OCI-M2 (cell line): ENCODE measurements at regions not wholly inside any gene's neighbourhood (a gene's known extent, or its start where the extent isn't known, plus 50 kb on each side); places are given as distances from the start of the nearest gene placed in this dataset.

Experiments used
- DNase-seq: peaks from one replicate; lab custom pipeline; 2025; ENCODE audit not compliant: unreplicated experiment; lab: John Stamatoyannopoulos, UW

GRCh38 chr2:7207631-7208030 is 290.4 kb downstream of the RNF144A start:
- no peak for DNase-seq

GRCh38 chr2:7209757-7210555 is 292.7 kb downstream of the RNF144A start:
- DNase-seq: no peak

- no peak for DNase-seq
Measured at GRCh38 chr2:7210712-7211111, 293.5 kb downstream of the RNF144A start.

GRCh38 chr2:7225848-7226247 is 308.6 kb downstream of the RNF144A start:
- no peak for DNase-seq

- no peak for DNase-seq
Measured at GRCh38 chr2:7226501-7226900, 309.3 kb downstream of the RNF144A start.

- DNase-seq: no peak
Measured at GRCh38 chr2:7233126-7233525, 315.9 kb downstream of the RNF144A start.

GRCh38 chr2:7237466-7237865 is 320.3 kb downstream of the RNF144A start:
- DNase-seq: no peak

- DNase-seq: no peak
Measured at GRCh38 chr2:7239078-7239477, 321.9 kb downstream of the RNF144A start.

GRCh38 chr2:7241041-7241745 is 324.0 kb downstream of the RNF144A start:
- no peak for DNase-seq

- DNase-seq: no peak
Measured at GRCh38 chr2:7242189-7242867, 325.1 kb downstream of the RNF144A start.

- no peak for DNase-seq
Measured at GRCh38 chr2:7243276-7243675, 326.1 kb downstream of the RNF144A start.

- no peak for DNase-seq
Measured at GRCh38 chr2:7256377-7256776, 339.2 kb downstream of the RNF144A start.

- DNase-seq: no peak
Measured at GRCh38 chr2:7262727-7263126, 345.5 kb downstream of the RNF144A start.

GRCh38 chr2:7264791-7265190 is 347.6 kb downstream of the RNF144A start:
- DNase-seq: no peak

- DNase-seq: no peak
Measured at GRCh38 chr2:7265286-7265685, 348.1 kb downstream of the RNF144A start.

- no peak for DNase-seq
Measured at GRCh38 chr2:7269106-7269643, 352.0 kb downstream of the RNF144A start.

GRCh38 chr2:7270011-7270431 is 352.8 kb downstream of the RNF144A start:
- no peak for DNase-seq

- no peak for DNase-seq
Measured at GRCh38 chr2:7272210-7272609, 355.0 kb downstream of the RNF144A start.

GRCh38 chr2:7278984-7279383 is 361.8 kb downstream of the RNF144A start:
- no peak for DNase-seq

- DNase-seq: no peak
Measured at GRCh38 chr2:7279421-7279949, 362.3 kb downstream of the RNF144A start.

- no peak for DNase-seq
Measured at GRCh38 chr2:7280790-7281189, 363.6 kb downstream of the RNF144A start.
